CMK (cell line): ENCODE measurements at regions not wholly inside any gene's neighbourhood (a gene's known extent, or its start where the extent isn't known, plus 50 kb on each side); places are given as distances from the start of the nearest gene placed in this dataset.
A peak's percentile ranks its signal among the peaks of the same experiment; 100 is the strongest.
"Not testable (repeated sequence)": the region's sequence is repeated elsewhere in the genome, so short reads cannot be mapped to it uniquely, and the experiment has no call there.

Experiments used
- DNase-seq: peaks from one replicate; pipeline ENCODE4 v3.0.0-alpha.2; 2010; ENCODE audit warnings: low read depth

GRCh38 chr3:105979961-105980360 is 111.1 kb upstream of the CBLB start:
- DNase-seq, result no peak

GRCh38 chr3:105982207-105982606 is 113.4 kb upstream of the CBLB start:
- no peak for DNase-seq

GRCh38 chr3:105984837-105985236 is 116.0 kb upstream of the CBLB start:
- no peak for DNase-seq

GRCh38 chr3:105986343-105986742 is 117.5 kb upstream of the CBLB start:
- not testable (repeated sequence) for DNase-seq

- no peak for DNase-seq
Measured at GRCh38 chr3:105987809-105988208, 119.0 kb upstream of the CBLB start.

- DNase-seq, result no peak
Measured at GRCh38 chr3:105988540-105989212, 119.9 kb upstream of the CBLB start.

- no peak for DNase-seq
Measured at GRCh38 chr3:105996781-105997180, 128.0 kb upstream of the CBLB start.

- DNase-seq, result no peak
Measured at GRCh38 chr3:105997466-105997799, 128.6 kb upstream of the CBLB start.

- DNase-seq, result peak; percentile 11
Measured at GRCh38 chr3:105997800-105998526, 129.2 kb upstream of the CBLB start.

- DNase-seq, result peak; percentile 63
Measured at GRCh38 chr3:105999856-106000255, 131.0 kb upstream of the CBLB start.

- DNase-seq, result no peak
Measured at GRCh38 chr3:106001923-106002322, 133.1 kb upstream of the CBLB start.

GRCh38 chr3:106004137-106004681 is 135.4 kb upstream of the CBLB start:
- peak; percentile 24 for DNase-seq

GRCh38 chr3:106004826-106005225 is 136.0 kb upstream of the CBLB start:
- no peak for DNase-seq

- DNase-seq, result no peak
Measured at GRCh38 chr3:106006001-106006400, 137.2 kb upstream of the CBLB start.

GRCh38 chr3:106006571-106006970 is 137.8 kb upstream of the CBLB start:
- no peak for DNase-seq

- no peak for DNase-seq
Measured at GRCh38 chr3:106007512-106007911, 138.7 kb upstream of the CBLB start.

- peak; percentile 20 for DNase-seq
Measured at GRCh38 chr3:106008766-106009165, 140.0 kb upstream of the CBLB start.

- DNase-seq, result no peak
Measured at GRCh38 chr3:106010829-106011228, 142.0 kb upstream of the CBLB start.

GRCh38 chr3:106013971-106014370 is 145.2 kb upstream of the CBLB start:
- DNase-seq, result no peak

- DNase-seq, result no peak
Measured at GRCh38 chr3:106014518-106014917, 145.7 kb upstream of the CBLB start.

GRCh38 chr3:106014971-106015370 is 146.2 kb upstream of the CBLB start:
- DNase-seq, result no peak

- DNase-seq, result no peak
Measured at GRCh38 chr3:106018102-106018501, 149.3 kb upstream of the CBLB start.

- DNase-seq, result no peak
Measured at GRCh38 chr3:106018929-106019550, 150.2 kb upstream of the CBLB start.
